ENCODE measurements at regions not wholly inside any gene's neighbourhood (a gene's known extent, or its start where the extent isn't known, plus 50 kb on each side); places are given as distances from the start of the nearest gene placed in this dataset.

DNA sequence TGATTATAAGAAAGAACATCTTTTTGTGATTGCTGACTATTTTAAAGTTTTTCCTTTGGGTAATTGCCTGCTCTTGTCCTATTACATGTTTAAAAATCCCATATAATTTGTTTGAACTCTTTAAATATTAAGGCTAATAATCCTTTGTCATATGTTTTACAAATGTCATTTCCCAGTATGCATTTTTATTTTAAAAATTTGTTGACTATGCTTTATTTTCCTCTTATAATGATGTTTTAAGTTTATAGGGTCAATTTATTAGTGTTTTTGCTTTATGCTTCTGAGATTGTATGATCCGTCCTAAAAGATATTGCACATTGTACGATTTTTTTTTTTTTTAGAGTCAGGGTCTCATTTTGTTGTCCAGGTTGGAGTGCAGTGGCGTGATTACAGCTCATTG lies 297.2 kb downstream of the RNF144B start:
- no peak for TF ChIP-seq EP300 (IDR thresholded peaks at IDR 0.05)
- TF ChIP-seq, protein P1, sequence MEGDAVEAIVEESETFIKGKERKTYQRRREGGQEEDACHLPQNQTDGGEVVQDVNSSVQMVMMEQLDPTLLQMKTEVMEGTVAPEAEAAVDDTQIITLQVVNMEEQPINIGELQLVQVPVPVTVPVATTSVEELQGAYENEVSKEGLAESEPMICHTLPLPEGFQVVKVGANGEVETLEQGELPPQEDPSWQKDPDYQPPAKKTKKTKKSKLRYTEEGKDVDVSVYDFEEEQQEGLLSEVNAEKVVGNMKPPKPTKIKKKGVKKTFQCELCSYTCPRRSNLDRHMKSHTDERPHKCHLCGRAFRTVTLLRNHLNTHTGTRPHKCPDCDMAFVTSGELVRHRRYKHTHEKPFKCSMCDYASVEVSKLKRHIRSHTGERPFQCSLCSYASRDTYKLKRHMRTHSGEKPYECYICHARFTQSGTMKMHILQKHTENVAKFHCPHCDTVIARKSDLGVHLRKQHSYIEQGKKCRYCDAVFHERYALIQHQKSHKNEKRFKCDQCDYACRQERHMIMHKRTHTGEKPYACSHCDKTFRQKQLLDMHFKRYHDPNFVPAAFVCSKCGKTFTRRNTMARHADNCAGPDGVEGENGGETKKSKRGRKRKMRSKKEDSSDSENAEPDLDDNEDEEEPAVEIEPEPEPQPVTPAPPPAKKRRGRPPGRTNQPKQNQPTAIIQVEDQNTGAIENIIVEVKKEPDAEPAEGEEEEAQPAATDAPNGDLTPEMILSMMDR (IDR thresholded peaks at IDR 0.05), result no peak
- TF ChIP-seq POLR2AphosphoS5 (IDR thresholded peaks at IDR 0.05), result no peak
- TF ChIP-seq POLR2A (IDR thresholded peaks at IDR 0.05), result no peak
- Histone ChIP-seq H3K27ac (no peak overlapping the region), H3K4me3 (no peak overlapping the region), H3K4me1 (no peaks in the 10 kb centered on the region), H3K27me3 (no peaks in the 10 kb centered on the region), H3K9me3 (no peaks in the 10 kb centered on the region), H3K36me3 (no peaks in the 10 kb centered on the region)
- ATAC-seq (ENCODE audit: low FRiP score in 2 of 2), result no peak
- WGBS, 2 donors, result 33 to 91% methylated on average over 3 of the region's 3 CpGs
- DNase-seq, result no peak

DNA sequence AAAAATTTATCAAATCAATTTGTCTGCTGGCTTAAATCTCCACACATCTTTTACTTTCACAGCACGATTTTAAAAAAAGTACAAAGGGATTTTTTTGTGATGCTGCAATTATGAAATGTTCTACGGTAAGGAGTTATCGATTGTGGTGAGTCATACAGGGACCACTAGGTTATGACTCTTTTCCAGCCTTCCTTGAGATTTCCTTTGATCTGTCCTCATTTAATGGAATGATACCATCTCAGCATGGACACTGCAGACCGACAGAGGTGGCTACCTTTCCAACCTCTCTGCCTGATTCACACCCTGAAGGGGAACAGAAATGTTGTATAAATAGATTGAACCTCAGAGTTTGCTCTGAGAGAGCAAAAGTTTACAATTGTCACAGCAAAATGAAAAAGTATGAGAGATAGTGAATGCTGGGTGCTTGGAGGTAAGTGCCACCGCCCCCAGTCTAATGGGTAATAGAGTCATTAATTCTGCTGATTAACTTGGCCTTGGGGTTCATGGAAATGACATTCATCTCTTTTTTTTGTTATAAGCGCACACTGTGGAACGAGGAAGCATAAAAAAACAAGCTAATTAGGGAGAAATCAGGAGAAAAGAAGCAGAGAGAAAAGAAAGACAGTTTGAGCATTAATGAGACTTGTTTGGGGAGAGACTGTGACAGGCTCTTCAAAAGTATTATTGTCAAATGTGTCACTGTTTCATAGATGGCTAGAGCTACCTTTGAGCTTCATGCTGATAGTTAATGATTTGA lies 306.0 kb downstream of the RNF144B start:
- Histone ChIP-seq H3K4me1 (no peaks in the 10 kb centered on the region), H3K27ac (no peak overlapping the region), H3K27me3 (no peaks in the 10 kb centered on the region), H3K9me3 (no peaks in the 10 kb centered on the region), H3K36me3 (no peaks in the 10 kb centered on the region), H3K4me3 (no peak overlapping the region)
- no peak for TF ChIP-seq EP300 (IDR thresholded peaks at IDR 0.05)
- TF ChIP-seq, protein P1 (IDR thresholded peaks at IDR 0.05), result no peak
- TF ChIP-seq POLR2AphosphoS5 (IDR thresholded peaks at IDR 0.05), result no peak
- no peak for TF ChIP-seq POLR2A (IDR thresholded peaks at IDR 0.05)
- ATAC-seq (ENCODE audit: low FRiP score in 2 of 2) (no peak), DNase-seq (no peak)
- WGBS, 2 donors, result 75 to 82% methylated on average over 7 of the region's 7 CpGs

DNA sequence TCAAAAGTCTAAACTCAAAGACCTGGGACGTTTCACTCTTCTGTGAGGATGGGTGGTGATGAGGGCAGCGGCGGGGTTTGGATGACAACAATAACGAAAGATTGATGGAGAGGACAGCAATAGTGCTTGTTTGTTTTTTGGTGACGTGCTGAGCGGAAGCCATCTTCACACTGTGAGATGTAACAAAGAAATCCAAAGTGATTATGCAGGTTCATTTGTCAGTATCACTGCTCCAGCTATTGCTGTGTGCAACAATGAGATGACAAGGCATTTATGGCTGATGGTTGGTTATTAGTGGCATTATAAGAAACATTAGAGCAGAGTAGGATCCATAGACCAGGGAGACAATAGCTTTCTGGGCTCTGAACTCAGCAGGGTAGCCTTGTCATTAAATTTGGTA lies 306.7 kb downstream of the RNF144B start:
- ATAC-seq (ENCODE audit: low FRiP score in 2 of 2), result no peak
- WGBS, 2 donors, result 59 to 60% methylated on average over 6 of the region's 6 CpGs
- TF ChIP-seq POLR2A (IDR thresholded peaks at IDR 0.05) (no peak), POLR2AphosphoS5 (IDR thresholded peaks at IDR 0.05) (no peak), EP300 (IDR thresholded peaks at IDR 0.05) (no peak)
- TF ChIP-seq, protein P1 (IDR thresholded peaks at IDR 0.05), result no peak
- Histone ChIP-seq H3K4me3 (no peak overlapping the region), H3K27ac (no peak overlapping the region), H3K4me1 (no peaks in the 10 kb centered on the region), H3K9me3 (no peaks in the 10 kb centered on the region), H3K36me3 (no peaks in the 10 kb centered on the region), H3K27me3 (no peaks in the 10 kb centered on the region)
- no peak for DNase-seq

DNA sequence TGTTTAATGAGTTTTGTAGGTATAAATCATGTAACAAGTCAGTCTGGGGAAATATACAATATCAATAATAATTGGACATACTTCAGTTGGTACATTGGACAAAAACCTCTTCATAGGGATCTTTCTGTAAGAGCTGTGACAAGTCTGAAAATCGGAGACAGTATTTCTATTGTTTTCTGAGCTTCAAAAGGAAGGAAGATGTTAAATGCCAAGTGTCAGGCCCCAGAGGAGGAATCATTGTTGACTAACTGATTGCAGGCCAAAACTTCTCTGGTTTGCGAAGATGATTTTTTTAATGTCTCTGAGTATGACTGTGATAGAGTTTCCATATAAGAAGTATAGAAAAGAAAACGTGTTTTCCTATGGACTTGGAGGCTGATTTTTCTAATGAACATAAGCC lies 316.4 kb downstream of the RNF144B start:
- no peak for ATAC-seq (ENCODE audit: low FRiP score in 2 of 2)
- H3K4me3 ChIP-seq, result no peak overlapping the region
- H3K27me3 ChIP-seq, result no peaks in the 10 kb centered on the region
- no peaks in the 10 kb centered on the region for H3K36me3 ChIP-seq
- no peak for DNase-seq
- no peak for TF ChIP-seq POLR2A (IDR thresholded peaks at IDR 0.05)
- TF ChIP-seq, protein P1 (IDR thresholded peaks at IDR 0.05), result no peak
- TF ChIP-seq EP300 (IDR thresholded peaks at IDR 0.05), result no peak
- no peak for TF ChIP-seq POLR2AphosphoS5 (IDR thresholded peaks at IDR 0.05)
- H3K4me1 ChIP-seq, result no peaks in the 10 kb centered on the region
- 52 to 69% methylated on average over 3 of the region's 3 CpGs for WGBS, 2 donors
- no peak overlapping the region for H3K27ac ChIP-seq
- H3K9me3 ChIP-seq, result no peaks in the 10 kb centered on the region

Measured in upper lobe of left lung (tissue), 6 donors.